ENCODE measurements at regions not wholly inside any gene's neighbourhood (a gene's known extent, or its start where the extent isn't known, plus 50 kb on each side); places are given as distances from the start of the nearest gene placed in this dataset.

- no peaks in the 10 kb centered on the region for H4K20me1 ChIP-seq (ENCODE audit: insufficient read depth, low read length)
- no peak overlapping the region for H2AFZ ChIP-seq (ENCODE audit: low read length)
- H3K79me2 ChIP-seq (ENCODE audit: insufficient read depth, low read length) = no peaks in the 10 kb centered on the region
- no peak overlapping the region for H3K27ac ChIP-seq (ENCODE audit: extremely low read length, insufficient read depth, low read length)
- BruUV-seq (replicated peaks) = no TSS peak
- 0 out of 2 replicates have a peak, but pooled peaks cover 5% of the 10 kb centered on the region for H3K9me3 ChIP-seq (ENCODE audit: low read length)
- no peak for DNase-seq (ENCODE audit: low spot score)
- ChIA-PET CTCF (ENCODE audit: low intra/inter-chr PET ratio, low total read pairs) (no interaction called here), POLR2A (no interaction called here)
- H3K4me3 ChIP-seq (replicated peaks in 1 of 3; ENCODE audit: insufficient read depth in 1 of 3, low read depth in 2 of 3, low read length in 3 of 3) = no peak overlapping the region
- WGBS (ENCODE audit: low lambda C conversion rate) = 0% methylated on average over 2 of the region's 2 CpGs
- no peak for ATAC-seq
- no peaks in the 10 kb centered on the region for H3K27me3 ChIP-seq (ENCODE audit: control insufficient read depth in 1 of 2, insufficient read depth in 2 of 2, low read length in 2 of 2)
- in situ Hi-C loops (cut with HindIII; ENCODE audit: extremely low pct_ligation_motif_present, low pct_unique_long_range_greater_than_20kb) = no loop called here
- no peak for FAIRE-seq
- intact Hi-C loops (cut with micrococcal nuclease; ENCODE audit: unreplicated experiment) = no loop called here
- no peak for TF ChIP-seq FOSL2 (CRISPR knock-in tag; IDR thresholded peaks at IDR 0.05)
- TF ChIP-seq KLF12 (CRISPR knock-in tag; IDR thresholded peaks at IDR 0.05; ENCODE audit: borderline replicate concordance) = no peak
- TF ChIP-seq RXRB (CRISPR knock-in tag; IDR thresholded peaks at IDR 0.05; ENCODE audit: borderline replicate concordance) = no peak
- TF ChIP-seq ZNF547 (CRISPR knock-in tag; IDR thresholded peaks at IDR 0.05) = no peak
- no peak for TF ChIP-seq ZNF841 (CRISPR knock-in tag; IDR thresholded peaks at IDR 0.05; ENCODE audit: borderline replicate concordance)
- no peak for TF ChIP-seq ZNF720 (CRISPR knock-in tag; IDR thresholded peaks at IDR 0.05)
- no peak for TF ChIP-seq ASH2L (IDR thresholded peaks at IDR 0.05; ENCODE audit: insufficient read length, low read depth, low read length)
- TF ChIP-seq NFKB2 (CRISPR knock-in tag; IDR thresholded peaks at IDR 0.05; ENCODE audit: borderline replicate concordance) = no peak
- TF ChIP-seq ZNF747 (CRISPR knock-in tag; IDR thresholded peaks at IDR 0.05; ENCODE audit: borderline replicate concordance) = no peak
- no peak for TF ChIP-seq KLF11 (CRISPR knock-in tag; IDR thresholded peaks at IDR 0.05)
- TF ChIP-seq ZNF773 (CRISPR knock-in tag; IDR thresholded peaks at IDR 0.05; ENCODE audit: borderline replicate concordance) = no peak
- TF ChIP-seq RBM22 (optimal IDR thresholded peaks at IDR 0.05; ENCODE audit: low read length) = no peak
- H3K4me1 ChIP-seq (ENCODE audit: insufficient read depth, low read length) = peaks cover 19% of the 10 kb centered on the region
- H3K4me2 ChIP-seq (ENCODE audit: low read depth, low read length) = no peak overlapping the region
- no peak overlapping the region for H3K9ac ChIP-seq (ENCODE audit: insufficient read depth, low read depth, low read length)
- H3K36me3 ChIP-seq (replicated peaks in 1 of 2; ENCODE audit: control insufficient read depth in 1 of 2, insufficient read depth in 2 of 2, low read length in 2 of 2) = no peaks in the 10 kb centered on the region
Observed at GRCh38 chr16:52055381-52055780, 491.6 kb downstream of the TOX3 start.
